ENCODE measurements at regions not wholly inside any gene's neighbourhood (a gene's known extent, or its start where the extent isn't known, plus 50 kb on each side); places are given as distances from the start of the nearest gene placed in this dataset.
"Not testable (repeated sequence)": the region's sequence is repeated elsewhere in the genome, so short reads cannot be mapped to it uniquely, and the experiment has no call there.

DNA sequence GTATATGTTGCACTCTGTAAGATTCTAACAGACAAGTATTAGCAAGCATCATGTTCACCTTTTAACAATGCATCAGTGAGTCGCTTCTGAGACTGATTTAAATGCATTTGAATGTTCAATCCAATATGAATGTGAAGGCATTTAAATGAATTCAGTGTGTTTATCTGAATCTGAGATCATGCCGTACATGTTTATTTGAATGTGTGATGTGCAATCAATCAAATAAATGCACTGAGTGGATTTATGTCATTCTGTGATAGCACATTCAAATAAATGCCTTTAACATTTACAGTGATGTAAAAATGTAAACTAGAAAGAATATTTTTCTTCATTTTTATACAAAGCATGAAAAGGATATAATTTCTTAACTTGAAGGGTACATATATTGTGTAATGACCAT is 1063.5 kb upstream of the NUDT12 start:
- no peak for DNase-seq

DNA sequence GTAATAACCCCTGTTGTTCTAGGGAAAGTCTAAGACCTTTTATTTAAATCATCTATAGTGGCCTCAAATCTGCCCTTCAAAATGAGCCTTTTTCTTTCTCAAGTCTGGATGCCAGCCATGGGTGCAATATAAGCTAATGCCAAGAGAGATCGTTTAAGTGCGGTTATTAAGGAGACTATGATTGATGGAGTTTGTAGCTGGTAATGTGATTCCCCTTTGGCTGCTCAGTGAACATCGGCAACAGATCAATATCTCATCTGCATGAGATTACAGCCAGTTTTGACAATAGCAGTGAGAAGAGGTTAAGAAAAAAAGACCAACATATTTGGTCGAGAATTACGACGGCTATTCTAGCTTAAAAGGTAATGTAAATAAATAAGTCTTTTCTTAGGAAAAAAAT is 1049.4 kb upstream of the NUDT12 start:
- DNase-seq, result no peak

DNA sequence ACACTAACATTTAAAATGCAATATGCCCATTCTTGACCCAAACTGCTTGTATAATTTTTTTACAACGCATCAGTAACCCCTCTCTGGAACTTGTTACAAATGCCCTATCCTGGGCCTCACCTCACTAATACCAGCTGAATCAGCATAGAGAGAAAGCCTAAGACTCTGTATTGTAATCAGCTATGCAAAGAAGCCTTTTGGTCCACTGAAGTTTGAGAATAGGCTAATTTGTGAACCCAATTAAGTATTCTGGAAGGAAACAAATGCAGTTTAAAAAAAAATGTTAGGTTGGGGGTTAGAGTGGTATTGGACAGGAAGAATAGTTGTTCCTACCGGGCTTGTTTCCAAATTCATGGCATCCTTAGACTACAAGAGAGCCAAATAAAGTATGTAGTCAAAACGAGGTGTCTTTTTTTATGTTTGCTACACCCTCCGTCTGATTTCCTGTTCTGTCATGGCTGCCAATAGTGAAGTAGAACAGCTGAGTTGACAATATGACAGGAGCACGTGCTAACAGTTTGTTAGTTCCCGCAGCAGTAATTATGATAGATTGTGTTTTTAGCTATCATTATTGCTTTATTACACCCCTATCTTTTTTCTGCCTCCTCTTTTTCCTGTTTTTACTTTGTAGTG is 1048.7 kb upstream of the NUDT12 start:
- DNase-seq, result no peak

DNA sequence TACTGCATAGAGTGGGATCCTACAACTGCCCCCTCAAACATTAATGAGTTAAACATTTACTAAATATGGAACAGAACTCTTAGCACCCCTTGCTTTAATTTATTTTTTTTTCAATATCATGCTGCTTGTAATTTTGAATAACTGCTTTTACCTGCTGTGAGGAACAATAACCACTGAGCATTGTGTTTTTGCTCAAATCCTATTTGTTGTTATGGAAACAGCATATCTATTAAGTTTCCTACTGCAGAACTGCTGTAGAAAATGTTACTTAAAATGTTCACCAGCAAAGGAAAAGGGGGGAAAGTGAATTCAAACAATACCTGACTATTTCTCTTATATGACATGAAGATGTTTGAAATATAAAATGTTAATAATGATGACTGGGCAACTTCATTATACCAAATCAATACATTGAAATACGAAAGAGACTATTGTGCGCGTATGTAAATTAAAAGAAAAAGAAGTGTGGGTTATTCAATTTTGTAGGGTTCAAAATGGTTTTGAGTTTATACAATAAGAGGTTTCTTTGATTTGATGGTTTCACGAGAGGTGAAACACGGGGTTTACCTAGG is 1043.8 kb upstream of the NUDT12 start:
- no peak for DNase-seq

DNA sequence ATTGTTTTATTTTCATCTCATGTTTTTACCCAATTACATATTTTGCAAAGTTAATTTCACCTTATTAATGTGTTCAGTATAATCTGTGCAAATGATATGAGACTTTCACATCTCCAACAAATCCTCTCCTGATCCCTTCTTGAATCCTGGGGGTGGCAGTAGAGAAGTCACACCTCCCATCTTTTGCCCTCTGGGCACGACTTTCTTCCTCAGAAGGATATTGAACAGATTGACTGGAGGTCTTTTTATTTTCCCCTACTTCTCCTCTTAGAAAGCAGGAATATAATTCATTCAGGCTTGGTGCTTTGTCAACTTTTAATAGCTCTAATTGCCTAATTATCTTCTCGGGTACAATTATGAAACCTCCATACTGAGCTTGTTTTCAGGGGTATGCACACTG is 1037.1 kb upstream of the NUDT12 start:
- DNase-seq, result no peak

DNA sequence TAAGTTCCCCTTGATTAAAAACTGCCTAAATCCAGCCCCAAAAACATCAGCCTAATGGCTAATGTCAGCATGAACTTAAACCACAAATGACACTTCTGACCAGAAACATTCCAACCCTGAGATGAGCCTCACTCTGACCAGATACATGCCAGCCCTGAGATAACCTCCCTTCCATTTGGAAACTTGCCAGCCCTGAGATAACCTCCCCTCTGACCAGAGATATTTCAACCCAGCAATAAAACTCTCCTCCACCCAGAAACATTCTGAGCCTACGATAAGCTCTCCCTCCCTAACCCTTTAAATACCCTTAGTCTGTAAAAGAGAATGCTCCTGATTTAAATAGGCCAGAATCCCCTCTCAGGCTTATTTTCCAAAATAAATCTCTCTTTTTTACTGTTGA is 1035.7 kb upstream of the NUDT12 start:
- no peak for DNase-seq

DNA sequence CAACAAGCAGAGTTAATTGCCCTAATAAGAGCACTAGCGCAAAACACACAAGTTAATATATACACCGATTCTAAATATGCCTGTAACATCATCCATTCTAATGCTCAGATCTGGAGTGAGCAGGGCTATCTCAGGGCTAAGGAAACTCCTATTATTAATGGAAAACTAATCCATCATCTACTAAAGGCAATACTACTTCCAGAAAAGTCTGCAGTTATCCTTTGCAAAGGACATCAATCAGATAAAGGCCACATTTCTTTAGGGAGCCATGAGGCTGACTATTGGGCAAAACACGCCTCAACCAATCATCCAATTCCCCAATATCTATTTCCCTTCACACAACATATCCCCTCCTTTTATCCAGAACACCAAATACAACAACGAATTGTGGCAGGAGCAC is 1032.3 kb upstream of the NUDT12 start:
- DNase-seq, result no peak

DNA sequence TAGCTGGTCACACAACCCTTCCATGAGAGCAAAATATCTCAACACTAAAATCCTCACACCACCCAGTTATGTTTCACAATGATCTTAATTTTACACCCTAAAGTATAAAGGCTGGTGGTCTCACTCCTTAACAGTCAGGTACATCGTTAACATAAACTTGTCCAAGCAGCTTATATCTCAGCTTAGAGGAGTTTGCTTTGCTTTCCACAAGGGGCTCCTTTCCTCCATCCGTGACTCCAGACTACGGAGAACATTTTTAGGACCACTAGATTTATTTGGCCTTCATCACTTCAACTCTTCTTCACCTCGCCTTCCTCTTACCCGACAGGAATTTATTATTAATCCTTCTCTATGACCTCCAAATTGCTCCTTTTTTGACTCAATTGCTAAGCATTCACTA is 1014.1 kb upstream of the NUDT12 start:
- no peak for DNase-seq

DNA sequence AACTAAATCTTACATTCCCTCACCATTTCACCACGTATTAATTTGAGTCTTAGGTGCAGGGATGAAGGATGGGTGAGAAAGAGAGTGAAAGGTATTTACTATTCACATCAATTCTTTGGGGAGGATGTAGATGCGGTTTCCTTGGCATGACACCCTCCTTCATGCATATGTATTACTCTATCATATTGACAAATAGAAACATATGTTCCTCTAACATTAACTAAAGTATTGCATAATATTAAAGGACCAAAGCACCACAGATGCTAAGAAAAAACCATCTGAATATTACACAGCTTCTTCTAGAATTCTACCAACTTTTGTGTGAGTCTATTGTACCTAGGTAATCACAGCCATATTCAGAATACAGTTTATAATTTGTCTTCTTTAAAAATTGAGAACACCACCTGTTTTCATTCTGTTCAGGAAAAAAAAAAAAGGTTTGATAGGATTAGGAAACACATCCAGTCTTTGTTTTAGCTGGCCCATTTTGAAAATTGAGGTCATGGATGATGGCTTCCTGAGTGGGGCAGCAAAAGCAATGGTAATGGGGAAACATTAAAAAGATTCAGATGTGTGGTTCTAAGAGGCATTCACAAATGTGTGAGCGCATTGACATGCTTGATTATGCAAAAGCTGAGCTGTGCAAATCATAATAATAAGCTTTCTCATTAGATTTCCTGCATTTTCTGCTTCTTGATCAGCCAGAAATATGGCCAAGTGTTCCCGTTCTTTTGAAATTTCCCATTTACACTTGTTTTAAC is 1011.5 kb upstream of the NUDT12 start:
- DNase-seq, result no peak

DNA sequence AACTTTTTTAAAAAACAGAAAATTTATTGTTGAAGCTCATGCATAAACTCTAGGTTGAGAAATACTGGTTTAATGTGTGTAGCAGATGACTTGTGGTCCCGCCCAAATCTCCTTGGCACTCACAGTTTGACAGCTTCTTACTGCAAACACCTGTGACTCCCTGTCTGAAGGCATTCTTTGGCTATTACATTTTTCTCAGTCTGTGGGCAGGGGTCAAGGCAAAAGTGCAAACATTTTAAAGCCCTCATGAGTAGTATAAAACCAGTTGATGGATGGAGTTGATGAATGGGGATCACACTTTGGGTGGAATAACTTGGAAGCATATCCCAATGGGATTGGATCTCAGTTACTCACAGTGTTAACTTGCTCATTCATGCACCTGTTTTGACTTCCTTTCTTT is 1007.0 kb upstream of the NUDT12 start:
- DNase-seq, result no peak

DNA sequence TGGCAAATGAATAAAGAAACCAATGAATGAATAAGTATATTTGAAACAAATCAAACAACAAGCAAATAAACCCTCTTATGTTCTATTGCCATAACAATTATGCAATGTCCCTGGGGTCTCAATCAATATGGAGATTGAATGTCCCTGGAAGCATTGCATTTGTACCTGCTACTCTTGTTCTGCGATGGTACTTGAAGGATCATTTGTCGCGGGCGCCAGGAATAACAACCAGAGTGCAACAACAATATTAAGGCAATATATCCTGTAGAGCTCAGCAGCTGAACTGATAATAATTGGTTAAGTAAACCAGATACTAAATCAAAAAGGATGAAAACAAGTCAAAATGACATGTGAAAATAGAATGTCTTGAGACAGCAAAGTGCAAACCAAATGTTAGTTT is 1001.9 kb upstream of the NUDT12 start:
- DNase-seq, result no peak

DNA sequence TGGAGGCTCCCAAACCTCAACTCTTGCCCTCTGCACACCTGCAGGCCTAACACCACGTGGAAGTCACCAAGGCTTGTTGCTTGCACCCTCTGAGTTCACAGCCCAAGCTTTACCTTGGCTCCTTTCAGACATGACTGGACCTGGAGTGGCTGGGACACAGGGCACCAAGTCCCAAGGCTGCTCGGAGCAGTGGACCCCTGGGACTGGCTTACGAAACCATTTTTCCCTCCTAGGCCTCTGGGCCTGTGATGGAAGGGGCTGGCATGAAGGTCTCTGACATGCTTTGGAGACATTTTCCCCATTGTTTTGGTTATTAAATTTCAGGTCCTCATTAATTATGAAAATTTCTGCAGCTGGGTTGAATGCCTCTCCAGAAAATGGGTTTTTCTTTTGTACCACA is 994.4 kb upstream of the NUDT12 start:
- no peak for DNase-seq

DNA sequence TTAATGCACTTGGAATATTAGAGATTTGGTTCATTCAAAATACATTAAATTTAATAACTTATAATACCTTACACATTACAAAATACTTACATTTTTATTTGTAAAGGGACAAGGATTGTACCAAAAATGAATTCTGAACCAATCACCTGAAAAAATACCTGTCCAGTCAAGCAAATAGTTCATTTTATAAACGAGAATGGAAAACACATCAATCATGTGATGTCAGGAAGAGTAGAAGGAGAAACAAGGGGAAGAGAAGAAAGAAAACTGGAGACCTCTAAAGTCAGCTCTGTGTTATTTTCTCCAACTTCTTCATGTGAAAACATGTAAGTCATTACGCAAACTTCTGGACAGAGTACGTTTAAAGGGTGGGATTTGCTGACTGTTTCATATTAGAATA is 989.0 kb upstream of the NUDT12 start:
- DNase-seq, result no peak

DNA sequence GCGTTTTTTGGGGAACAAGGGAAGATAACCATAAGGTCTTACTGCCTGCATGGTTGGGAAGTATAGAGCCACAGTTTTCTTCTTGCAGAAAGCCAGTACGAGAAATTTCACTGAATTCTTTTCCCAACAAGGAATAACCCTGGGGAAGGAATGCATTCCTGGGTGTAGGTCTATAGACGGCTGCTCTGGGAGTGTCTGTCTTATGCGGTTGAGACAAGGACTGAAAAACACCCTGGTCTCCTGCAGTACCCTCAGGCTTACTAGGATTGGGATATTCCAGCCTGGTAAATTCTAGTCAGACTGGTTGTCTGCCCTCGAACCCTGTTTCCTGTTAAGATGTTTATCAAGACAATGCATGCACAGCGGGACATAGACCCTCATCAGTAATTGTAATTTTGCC is 984.3 kb upstream of the NUDT12 start:
- not testable (repeated sequence) for DNase-seq

DNA sequence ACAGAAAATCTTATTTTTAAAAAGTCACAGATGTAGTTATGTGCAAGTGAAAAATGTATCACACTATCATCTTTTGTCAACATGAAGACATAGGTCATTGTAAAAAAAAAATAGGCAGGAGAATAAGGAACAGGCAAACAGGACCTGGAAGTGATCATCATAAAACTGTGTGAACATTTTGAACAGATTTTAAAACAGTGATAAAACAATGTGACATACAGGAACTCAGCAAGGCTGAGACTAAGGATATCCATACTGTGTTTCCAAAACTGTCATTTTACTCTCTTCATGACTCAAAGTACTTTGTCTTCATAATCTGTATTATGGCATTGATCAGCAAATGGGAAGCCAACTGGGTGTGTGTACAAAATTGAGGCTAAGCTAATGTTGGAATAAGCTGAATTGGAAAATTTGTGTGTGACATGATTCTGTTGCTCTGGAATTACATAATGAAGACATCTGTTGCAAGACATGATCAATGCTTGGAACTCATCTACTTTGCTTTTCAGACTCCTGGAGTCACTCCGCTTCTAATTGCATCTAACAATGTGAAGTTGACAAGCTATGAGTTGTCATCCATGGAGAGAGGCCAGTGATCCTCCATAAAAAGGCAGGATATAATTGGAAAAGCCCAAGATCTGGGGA is 978.7 kb upstream of the NUDT12 start:
- no peak for DNase-seq

DNA sequence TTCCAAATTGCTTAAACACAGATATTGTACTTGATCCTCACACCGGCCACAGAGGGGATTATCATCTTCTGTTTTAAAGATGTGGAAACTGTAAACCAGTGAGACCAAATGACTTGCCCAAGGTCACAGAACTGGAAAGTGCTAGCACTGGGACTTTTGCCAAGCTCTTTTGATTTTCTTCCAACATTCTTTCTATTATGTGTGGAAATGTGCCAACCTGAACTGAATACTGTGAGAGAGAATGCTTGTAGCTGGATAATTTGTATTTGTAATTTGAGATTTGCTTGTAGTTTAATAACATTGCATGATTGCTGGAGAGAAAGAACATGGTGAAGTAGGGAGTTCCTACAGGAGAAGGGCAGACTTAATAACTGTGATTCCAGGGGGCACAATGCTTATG is 977.9 kb upstream of the NUDT12 start:
- DNase-seq, result no peak

DNA sequence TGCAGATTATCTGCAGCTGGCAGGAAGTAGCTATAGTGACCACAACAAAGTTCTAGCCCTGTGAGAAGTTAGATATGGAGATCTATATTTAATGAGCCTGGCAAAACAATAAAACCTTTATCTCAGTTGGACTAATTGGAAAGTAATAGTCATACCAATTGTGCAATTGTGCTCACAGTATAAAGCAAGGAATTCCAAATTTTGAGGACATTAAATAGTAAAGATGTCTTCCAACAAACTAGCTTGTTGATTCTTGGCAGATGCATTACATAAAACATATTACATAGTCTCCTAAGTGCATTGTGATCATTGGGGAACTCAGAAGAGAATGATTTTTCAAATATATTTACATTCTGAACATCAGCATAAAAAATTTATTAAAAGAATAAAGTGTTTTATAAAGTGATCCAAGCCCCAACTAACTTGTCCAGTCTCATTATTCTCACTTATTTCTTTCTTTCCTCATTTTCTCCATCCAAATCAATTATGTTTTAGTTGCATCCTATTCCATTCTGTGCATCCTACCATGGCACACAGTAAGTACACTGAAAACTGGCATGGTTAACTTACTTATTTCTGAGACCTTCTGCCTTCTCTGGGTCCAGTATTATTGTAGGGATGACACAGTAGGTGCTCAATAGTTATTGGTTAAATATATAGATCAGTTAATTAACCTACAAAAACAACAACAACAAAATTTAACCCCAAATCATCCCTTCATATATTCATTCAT is 977.2 kb upstream of the NUDT12 start:
- DNase-seq, result no peak

DNA sequence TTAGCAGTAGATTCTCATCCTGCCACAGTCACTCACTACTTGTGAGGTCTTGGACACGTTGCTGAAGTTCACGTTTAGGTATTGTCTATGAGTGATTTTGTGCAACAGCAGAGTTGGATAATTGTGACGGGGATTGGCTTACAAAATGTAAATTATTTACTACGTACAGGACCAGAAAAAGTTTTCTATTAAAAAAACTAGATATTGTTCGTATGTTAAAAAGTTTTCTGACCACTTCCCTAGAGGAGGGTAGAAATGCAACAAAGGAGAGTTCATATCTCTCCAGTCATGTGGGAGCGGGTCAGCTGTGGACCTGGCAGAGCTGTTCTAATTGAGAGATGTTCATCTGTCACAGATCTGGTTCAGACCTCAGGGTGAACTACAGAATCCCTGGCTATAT is 976.1 kb upstream of the NUDT12 start:
- no peak for DNase-seq

DNA sequence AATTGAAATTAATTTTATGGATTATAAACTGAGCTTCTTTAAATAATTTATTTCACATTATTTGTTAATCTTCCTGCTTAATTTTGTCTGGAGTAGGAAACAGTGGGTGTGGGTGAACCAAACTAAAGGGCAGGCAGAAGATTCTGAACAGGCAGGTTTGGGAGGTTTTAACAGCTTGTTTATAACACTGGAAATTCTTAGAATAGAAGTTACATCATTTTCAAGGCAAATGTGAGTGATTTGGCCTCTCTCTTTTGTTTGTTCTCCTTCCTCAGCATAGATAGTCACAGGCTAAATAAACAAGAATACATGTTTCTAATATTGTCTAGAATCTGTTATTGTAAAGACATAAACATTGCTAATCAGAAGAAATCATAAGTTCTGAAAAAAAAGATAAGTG is 970.9 kb upstream of the NUDT12 start:
- DNase-seq, result no peak

DNA sequence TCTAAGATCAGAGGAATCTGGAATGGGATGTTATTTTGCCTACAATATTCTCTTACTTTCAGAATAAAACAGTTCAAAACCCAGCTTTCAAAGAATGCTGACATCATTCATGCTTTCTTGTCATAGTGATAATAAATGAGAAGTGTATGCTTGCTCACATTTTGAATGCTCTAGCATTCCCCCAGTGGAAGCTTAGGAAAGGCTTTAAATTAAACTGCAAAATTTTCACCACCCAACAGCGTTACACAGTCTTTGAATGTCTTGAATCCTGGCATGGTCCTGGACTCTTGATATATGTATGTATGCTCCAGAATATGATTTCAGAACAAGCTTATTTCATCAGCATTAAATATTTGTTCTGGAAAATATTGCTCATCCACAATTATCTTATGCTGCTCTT is 964.3 kb upstream of the NUDT12 start:
- DNase-seq, result no peak

DNA sequence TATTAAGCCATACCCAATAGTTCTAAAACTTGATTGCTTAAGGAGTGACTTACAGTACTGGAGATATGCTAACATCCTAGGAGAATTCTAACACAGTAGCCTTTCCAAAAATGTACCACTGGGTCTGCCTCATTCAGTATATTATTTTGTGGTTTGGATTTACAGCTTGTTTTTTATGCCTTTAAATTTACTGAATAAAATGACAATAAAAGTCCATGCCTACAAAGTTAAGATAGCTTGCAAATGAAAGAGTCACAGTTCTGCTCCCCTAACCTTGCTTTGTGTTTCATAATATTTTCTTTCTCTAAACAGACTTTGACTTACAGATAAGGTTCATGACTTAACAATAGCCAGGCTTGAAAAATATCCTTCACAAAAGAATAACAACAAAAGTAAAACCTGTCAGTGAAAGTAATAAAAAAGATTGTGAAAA is 951.1 kb upstream of the NUDT12 start:
- no peak for DNase-seq

DNA sequence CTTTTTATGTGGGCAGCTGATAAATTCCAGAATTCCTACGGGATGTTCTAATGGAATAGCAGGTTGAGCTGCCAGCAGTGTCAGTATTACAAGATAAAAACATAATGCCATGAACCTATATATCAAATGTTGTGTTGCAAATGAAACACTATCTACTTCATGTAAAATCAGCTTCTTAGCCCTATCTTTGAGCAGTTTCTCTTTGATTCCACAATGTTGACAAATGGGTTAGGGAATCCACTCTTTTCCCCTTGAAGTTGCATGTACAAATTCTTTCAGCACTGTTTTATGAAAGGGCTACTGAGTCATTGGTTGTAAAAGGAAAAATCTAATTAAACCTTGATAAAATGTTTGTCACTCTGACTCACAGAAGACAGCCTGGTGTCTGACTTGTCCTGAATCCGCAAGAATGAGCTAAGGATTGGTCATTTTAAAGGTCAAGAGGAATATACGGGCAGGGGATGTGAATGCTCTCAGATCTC is 950.6 kb upstream of the NUDT12 start:
- no peak for DNase-seq
